ENCODE measurements at regions not wholly inside any gene's neighbourhood (a gene's known extent, or its start where the extent isn't known, plus 50 kb on each side); places are given as distances from the start of the nearest gene placed in this dataset.

DNA sequence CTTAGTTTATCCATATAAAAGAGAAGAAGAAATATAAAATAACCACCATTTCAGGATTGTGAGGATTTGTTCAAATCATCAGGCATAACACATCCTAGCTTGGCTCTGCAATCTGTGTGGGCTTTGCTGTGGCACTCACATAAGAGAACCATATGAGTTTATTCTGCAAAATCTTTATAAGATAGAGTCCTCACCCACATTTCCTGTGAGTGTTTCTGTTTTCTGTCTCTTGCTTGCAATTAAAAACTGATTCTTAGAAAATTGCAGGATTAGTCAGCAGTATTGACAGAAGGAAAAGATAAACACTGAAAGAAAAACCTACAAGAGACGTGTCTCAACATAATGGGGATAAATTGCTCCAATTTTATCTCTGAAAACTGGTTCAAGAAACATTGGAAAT is 258.5 kb downstream of the RND3 start:
- no peak overlapping the region for H3K4ac ChIP-seq (ENCODE audit: low read depth, low read length)
- no peak overlapping the region for H3K27ac ChIP-seq (ENCODE audit: insufficient read length, low read depth, low read length)

More for the DNA sequence above, 258.5 kb downstream of the RND3 start:
- Histone ChIP-seq H2AFZ (ENCODE audit: low read length) (no peak overlapping the region), H2BK5ac (ENCODE audit: insufficient read length, low read length) (no peak overlapping the region), H3K23me2 (ENCODE audit: insufficient read length, low read depth, low read length, poor library complexity, severe bottlenecking) (no peaks in the 10 kb centered on the region), H3K18ac (ENCODE audit: insufficient read length, low read depth, low read length) (no peak overlapping the region), H3K79me1 (ENCODE audit: insufficient read depth, low read depth, low read length, poor library complexity, severe bottlenecking) (no peaks in the 10 kb centered on the region), H4K20me1 (ENCODE audit: control insufficient read depth, insufficient read depth, insufficient read length) (no peaks in the 10 kb centered on the region), H3T11ph (ENCODE audit: low read length) (no peak overlapping the region), H4K5ac (ENCODE audit: insufficient read length, low read depth, low read length) (no peak overlapping the region), H3K9ac (ENCODE audit: extremely low read depth, insufficient read length, low read length) (no peak overlapping the region), H3K56ac (ENCODE audit: insufficient read length, low read depth, low read length) (no peak overlapping the region), H2BK120ac (ENCODE audit: low read depth, low read length, poor library complexity, severe bottlenecking) (no peak overlapping the region), H3K4me1 (ENCODE audit: insufficient read depth, low read length) (no peaks in the 10 kb centered on the region), H3K14ac (ENCODE audit: insufficient read depth, low read length) (no peak overlapping the region), H2BK20ac (ENCODE audit: low read depth, low read length, poor library complexity, severe bottlenecking) (no peak overlapping the region), H3K79me2 (ENCODE audit: insufficient read depth, low read length) (no peaks in the 10 kb centered on the region), H3K9me3 (ENCODE audit: control insufficient read depth, low read depth, low read length) (no peaks in the 10 kb centered on the region), H3K27me3 (ENCODE audit: insufficient read depth, low read length) (no peaks in the 10 kb centered on the region), H2AK5ac (ENCODE audit: insufficient read length, low read length) (no peak overlapping the region), H4K91ac (ENCODE audit: insufficient read length, low read depth, low read length) (no peak overlapping the region), H3K4me2 (ENCODE audit: insufficient read depth, insufficient read length, low read length) (no peak overlapping the region), H2BK12ac (ENCODE audit: insufficient read length, low read depth, low read length) (no peak overlapping the region), H4K8ac (replicated peaks; ENCODE audit: insufficient read length, low read depth, low read length) (no peak overlapping the region), H2BK15ac (ENCODE audit: low read depth, low read length) (no peak overlapping the region), H3K23ac (ENCODE audit: insufficient read length, low read depth, low read length) (no peak overlapping the region)
- Mint-ChIP-seq H3K36me3 (ENCODE audit: insufficient read depth in 1 of 3, low read depth in 3 of 3) (no peaks in the 10 kb centered on the region), H3K4me1 (peaks cover 3 to 7% of the 10 kb centered on the region in 2 experiments; a peak in 2 of 4 replicates), H3K27ac (no peak overlapping the region), H3K4me3 (no peak overlapping the region), H3K9me3 (no peaks in the 10 kb centered on the region), H3K27me3 (ENCODE audit: low read depth) (no peaks in the 10 kb centered on the region)
- no peak for DNase-seq
- TF ChIP-seq, protein P1, sequence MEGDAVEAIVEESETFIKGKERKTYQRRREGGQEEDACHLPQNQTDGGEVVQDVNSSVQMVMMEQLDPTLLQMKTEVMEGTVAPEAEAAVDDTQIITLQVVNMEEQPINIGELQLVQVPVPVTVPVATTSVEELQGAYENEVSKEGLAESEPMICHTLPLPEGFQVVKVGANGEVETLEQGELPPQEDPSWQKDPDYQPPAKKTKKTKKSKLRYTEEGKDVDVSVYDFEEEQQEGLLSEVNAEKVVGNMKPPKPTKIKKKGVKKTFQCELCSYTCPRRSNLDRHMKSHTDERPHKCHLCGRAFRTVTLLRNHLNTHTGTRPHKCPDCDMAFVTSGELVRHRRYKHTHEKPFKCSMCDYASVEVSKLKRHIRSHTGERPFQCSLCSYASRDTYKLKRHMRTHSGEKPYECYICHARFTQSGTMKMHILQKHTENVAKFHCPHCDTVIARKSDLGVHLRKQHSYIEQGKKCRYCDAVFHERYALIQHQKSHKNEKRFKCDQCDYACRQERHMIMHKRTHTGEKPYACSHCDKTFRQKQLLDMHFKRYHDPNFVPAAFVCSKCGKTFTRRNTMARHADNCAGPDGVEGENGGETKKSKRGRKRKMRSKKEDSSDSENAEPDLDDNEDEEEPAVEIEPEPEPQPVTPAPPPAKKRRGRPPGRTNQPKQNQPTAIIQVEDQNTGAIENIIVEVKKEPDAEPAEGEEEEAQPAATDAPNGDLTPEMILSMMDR (conservative IDR thresholded peaks at IDR 0.05) = no peak
- WGBS (ENCODE audit: extremely low coverage, insufficient read length, low lambda C conversion rate) = no CpG with 5 or more reads among the region's 1 CpG
